ENCODE measurements at regions not wholly inside any gene's neighbourhood (a gene's known extent, or its start where the extent isn't known, plus 50 kb on each side); places are given as distances from the start of the nearest gene placed in this dataset.

- Histone ChIP-seq H4K20me1 (replicated peaks; ENCODE audit: insufficient read depth) (no peaks in the 10 kb centered on the region), H3K27me3 (ENCODE audit: insufficient read depth) (no peaks in the 10 kb centered on the region), H3F3A (replicated peaks; ENCODE audit: low read depth) (no peaks in the 10 kb centered on the region), H3K79me2 (replicated peaks; ENCODE audit: insufficient read depth) (no peaks in the 10 kb centered on the region), H3K4me2 (no peak overlapping the region), H3K36me3 (ENCODE audit: insufficient read depth) (no peaks in the 10 kb centered on the region; the same call in 1 of the 2 replicates), H3K4me1 (ENCODE audit: insufficient read depth) (no peaks in the 10 kb centered on the region), H3K4me3 (no peak overlapping the region), H3K27ac (ENCODE audit: low read depth) (no peak overlapping the region), H2AFZ (no peak overlapping the region), H3K9me2 (ENCODE audit: insufficient read depth) (no peaks in the 10 kb centered on the region)
- Mint-ChIP-seq H3K4me3 (no peak overlapping the region), H3K36me3 (ENCODE audit: low read depth) (no peaks in the 10 kb centered on the region), H3K27me3 (ENCODE audit: insufficient read depth, low read depth, poor library complexity) (peaks cover 1% of the 10 kb centered on the region), H3K9me3 (peaks cover 3% of the 10 kb centered on the region; the same call in 2 of the 3 replicates), H3K4me1 (no peaks in the 10 kb centered on the region; the same call in 2 of the 3 replicates), H3K27ac (no peak overlapping the region)
- no peak for DNase-seq (ENCODE audit: low spot score)
- TF ChIP-seq NANOG (IDR thresholded peaks at IDR 0.05; ENCODE audit: borderline replicate concordance) (no peak), JUNB (IDR thresholded peaks at IDR 0.05; ENCODE audit: unreplicated experiment) (no peak), EZH2 (IDR thresholded peaks at IDR 0.05; ENCODE audit: low read depth, unreplicated experiment) (no peak), ZNF331 (CRISPR knock-in tag; IDR thresholded peaks at IDR 0.05; ENCODE audit: low read depth) (no peak), POLR2AphosphoS5 (IDR thresholded peaks at IDR 0.05; ENCODE audit: low read depth) (no peak), STAT1 (IDR thresholded peaks at IDR 0.05; ENCODE audit: unreplicated experiment) (no peak), CREB1 (CRISPR knock-in tag; IDR thresholded peaks at IDR 0.05; ENCODE audit: low read depth) (no peak), EZH2phosphoT487 (IDR thresholded peaks at IDR 0.05; ENCODE audit: unreplicated experiment) (no peak), ZNF114 (CRISPR knock-in tag; IDR thresholded peaks at IDR 0.05) (no peak), CTCF (conservative IDR thresholded peaks at IDR 0.05; ENCODE audit: low read depth in 2 of 2) (no peak)
- TF ChIP-seq, protein P1, sequence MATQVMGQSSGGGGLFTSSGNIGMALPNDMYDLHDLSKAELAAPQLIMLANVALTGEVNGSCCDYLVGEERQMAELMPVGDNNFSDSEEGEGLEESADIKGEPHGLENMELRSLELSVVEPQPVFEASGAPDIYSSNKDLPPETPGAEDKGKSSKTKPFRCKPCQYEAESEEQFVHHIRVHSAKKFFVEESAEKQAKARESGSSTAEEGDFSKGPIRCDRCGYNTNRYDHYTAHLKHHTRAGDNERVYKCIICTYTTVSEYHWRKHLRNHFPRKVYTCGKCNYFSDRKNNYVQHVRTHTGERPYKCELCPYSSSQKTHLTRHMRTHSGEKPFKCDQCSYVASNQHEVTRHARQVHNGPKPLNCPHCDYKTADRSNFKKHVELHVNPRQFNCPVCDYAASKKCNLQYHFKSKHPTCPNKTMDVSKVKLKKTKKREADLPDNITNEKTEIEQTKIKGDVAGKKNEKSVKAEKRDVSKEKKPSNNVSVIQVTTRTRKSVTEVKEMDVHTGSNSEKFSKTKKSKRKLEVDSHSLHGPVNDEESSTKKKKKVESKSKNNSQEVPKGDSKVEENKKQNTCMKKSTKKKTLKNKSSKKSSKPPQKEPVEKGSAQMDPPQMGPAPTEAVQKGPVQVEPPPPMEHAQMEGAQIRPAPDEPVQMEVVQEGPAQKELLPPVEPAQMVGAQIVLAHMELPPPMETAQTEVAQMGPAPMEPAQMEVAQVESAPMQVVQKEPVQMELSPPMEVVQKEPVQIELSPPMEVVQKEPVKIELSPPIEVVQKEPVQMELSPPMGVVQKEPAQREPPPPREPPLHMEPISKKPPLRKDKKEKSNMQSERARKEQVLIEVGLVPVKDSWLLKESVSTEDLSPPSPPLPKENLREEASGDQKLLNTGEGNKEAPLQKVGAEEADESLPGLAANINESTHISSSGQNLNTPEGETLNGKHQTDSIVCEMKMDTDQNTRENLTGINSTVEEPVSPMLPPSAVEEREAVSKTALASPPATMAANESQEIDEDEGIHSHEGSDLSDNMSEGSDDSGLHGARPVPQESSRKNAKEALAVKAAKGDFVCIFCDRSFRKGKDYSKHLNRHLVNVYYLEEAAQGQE (IDR thresholded peaks at IDR 0.05; ENCODE audit: unreplicated experiment): no peak
- TF ChIP-seq, protein P2, sequence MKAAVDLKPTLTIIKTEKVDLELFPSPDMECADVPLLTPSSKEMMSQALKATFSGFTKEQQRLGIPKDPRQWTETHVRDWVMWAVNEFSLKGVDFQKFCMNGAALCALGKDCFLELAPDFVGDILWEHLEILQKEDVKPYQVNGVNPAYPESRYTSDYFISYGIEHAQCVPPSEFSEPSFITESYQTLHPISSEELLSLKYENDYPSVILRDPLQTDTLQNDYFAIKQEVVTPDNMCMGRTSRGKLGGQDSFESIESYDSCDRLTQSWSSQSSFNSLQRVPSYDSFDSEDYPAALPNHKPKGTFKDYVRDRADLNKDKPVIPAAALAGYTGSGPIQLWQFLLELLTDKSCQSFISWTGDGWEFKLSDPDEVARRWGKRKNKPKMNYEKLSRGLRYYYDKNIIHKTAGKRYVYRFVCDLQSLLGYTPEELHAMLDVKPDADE (IDR thresholded peaks at IDR 0.05): no peak
- TF ChIP-seq, protein P3, sequence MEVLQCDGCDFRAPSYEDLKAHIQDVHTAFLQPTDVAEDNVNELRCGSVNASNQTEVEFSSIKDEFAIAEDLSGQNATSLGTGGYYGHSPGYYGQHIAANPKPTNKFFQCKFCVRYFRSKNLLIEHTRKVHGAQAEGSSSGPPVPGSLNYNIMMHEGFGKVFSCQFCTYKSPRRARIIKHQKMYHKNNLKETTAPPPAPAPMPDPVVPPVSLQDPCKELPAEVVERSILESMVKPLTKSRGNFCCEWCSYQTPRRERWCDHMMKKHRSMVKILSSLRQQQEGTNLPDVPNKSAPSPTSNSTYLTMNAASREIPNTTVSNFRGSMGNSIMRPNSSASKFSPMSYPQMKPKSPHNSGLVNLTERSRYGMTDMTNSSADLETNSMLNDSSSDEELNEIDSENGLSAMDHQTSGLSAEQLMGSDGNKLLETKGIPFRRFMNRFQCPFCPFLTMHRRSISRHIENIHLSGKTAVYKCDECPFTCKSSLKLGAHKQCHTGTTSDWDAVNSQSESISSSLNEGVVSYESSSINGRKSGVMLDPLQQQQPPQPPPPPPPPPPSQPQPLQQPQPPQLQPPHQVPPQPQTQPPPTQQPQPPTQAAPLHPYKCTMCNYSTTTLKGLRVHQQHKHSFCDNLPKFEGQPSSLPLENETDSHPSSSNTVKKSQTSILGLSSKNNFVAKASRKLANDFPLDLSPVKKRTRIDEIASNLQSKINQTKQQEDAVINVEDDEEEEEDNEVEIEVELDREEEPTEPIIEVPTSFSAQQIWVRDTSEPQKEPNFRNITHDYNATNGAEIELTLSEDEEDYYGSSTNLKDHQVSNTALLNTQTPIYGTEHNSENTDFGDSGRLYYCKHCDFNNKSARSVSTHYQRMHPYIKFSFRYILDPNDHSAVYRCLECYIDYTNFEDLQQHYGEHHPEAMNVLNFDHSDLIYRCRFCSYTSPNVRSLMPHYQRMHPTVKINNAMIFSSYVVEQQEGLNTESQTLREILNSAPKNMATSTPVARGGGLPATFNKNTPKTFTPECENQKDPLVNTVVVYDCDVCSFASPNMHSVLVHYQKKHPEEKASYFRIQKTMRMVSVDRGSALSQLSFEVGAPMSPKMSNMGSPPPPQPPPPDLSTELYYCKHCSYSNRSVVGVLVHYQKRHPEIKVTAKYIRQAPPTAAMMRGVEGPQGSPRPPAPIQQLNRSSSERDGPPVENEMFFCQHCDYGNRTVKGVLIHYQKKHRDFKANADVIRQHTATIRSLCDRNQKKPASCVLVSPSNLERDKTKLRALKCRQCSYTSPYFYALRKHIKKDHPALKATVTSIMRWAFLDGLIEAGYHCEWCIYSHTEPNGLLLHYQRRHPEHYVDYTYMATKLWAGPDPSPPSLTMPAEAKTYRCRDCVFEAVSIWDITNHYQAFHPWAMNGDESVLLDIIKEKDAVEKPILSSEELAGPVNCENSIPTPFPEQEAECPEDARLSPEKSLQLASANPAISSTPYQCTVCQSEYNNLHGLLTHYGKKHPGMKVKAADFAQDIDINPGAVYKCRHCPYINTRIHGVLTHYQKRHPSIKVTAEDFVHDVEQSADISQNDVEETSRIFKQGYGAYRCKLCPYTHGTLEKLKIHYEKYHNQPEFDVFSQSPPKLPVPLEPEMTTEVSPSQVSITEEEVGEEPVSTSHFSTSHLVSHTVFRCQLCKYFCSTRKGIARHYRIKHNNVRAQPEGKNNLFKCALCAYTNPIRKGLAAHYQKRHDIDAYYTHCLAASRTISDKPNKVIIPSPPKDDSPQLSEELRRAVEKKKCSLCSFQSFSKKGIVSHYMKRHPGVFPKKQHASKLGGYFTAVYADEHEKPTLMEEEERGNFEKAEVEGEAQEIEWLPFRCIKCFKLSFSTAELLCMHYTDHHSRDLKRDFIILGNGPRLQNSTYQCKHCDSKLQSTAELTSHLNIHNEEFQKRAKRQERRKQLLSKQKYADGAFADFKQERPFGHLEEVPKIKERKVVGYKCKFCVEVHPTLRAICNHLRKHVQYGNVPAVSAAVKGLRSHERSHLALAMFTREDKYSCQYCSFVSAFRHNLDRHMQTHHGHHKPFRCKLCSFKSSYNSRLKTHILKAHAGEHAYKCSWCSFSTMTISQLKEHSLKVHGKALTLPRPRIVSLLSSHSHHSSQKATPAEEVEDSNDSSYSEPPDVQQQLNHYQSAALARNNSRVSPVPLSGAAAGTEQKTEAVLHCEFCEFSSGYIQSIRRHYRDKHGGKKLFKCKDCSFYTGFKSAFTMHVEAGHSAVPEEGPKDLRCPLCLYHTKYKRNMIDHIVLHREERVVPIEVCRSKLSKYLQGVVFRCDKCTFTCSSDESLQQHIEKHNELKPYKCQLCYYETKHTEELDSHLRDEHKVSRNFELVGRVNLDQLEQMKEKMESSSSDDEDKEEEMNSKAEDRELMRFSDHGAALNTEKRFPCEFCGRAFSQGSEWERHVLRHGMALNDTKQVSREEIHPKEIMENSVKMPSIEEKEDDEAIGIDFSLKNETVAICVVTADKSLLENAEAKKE (CRISPR knock-in tag; IDR thresholded peaks at IDR 0.05): no peak
- ATAC-seq: no peak
Observed at GRCh38 chr5:2387634-2388325, 363.7 kb downstream of the IRX2 start.

Data from GM23338 (cell line).